ENCODE measurements at regions not wholly inside any gene's neighbourhood (a gene's known extent, or its start where the extent isn't known, plus 50 kb on each side); places are given as distances from the start of the nearest gene placed in this dataset.
"Not testable (repeated sequence)": the region's sequence is repeated elsewhere in the genome, so short reads cannot be mapped to it uniquely, and the experiment has no call there.

- POLR2A ChIA-PET = no interaction called here
- Histone ChIP-seq H3K27ac (ENCODE audit: low read length) (no peak overlapping the region), H3K4me3 (ENCODE audit: control insufficient read depth in 1 of 2, extremely low read depth in 1 of 2, low read length in 1 of 2) (no peak overlapping the region), H3K36me3 (ENCODE audit: control insufficient read depth in 2 of 2, extremely low read depth in 1 of 2, insufficient read depth in 1 of 2, low read length in 1 of 2) (no peaks in the 10 kb centered on the region), H3K27me3 (replicated peaks in 1 of 2; ENCODE audit: control insufficient read depth in 2 of 2, extremely low read depth in 1 of 2, insufficient read depth in 2 of 2, low read length in 1 of 2) (peaks cover 0 to 51% of the 10 kb centered on the region in 2 experiments), H3K9me3 (no peaks in the 10 kb centered on the region), H3K4me1 (ENCODE audit: control insufficient read depth in 1 of 2, extremely low read depth in 1 of 2, insufficient read depth in 2 of 2, low read length in 2 of 2) (peaks cover 0 to 18% of the 10 kb centered on the region in 2 experiments)
- ATAC-seq (replicated peaks in 1 of 4) (no peak), DNase-seq (no peak)
- WGBS (ENCODE audit: insufficient coverage) = 70% methylated on average over 14 of the region's 20 CpGs
- Mint-ChIP-seq H3K9me3 (no peaks in the 10 kb centered on the region), H3K27ac (no peak overlapping the region), H3K27me3 (peaks cover 3 to 5% of the 10 kb centered on the region in 2 donors), H3K4me3 (no peak overlapping the region), H3K4me1 (peaks cover 3 to 14% (median 3%) of the 10 kb centered on the region in 3 donors), H3K36me3 (no peaks in the 10 kb centered on the region)
- CTCF ChIA-PET = no interaction called here
These were observed 114.5 kb downstream of the FAM53A start for GRCh38 chr4:1569461-1570151.

- peaks cover 0 to 18% of the 10 kb centered on the region in 2 experiments for H3K4me1 ChIP-seq (ENCODE audit: control insufficient read depth in 1 of 2, extremely low read depth in 1 of 2, insufficient read depth in 2 of 2, low read length in 2 of 2)
- no peak overlapping the region for H3K27ac ChIP-seq (ENCODE audit: low read length)
- Mint-ChIP-seq H3K27me3 (peaks cover 3 to 8% of the 10 kb centered on the region in 2 donors), H3K4me3 (no peak overlapping the region), H3K36me3 (no peaks in the 10 kb centered on the region), H3K4me1 (peaks cover 3 to 14% (median 3%) of the 10 kb centered on the region in 3 donors), H3K27ac (no peak overlapping the region), H3K9me3 (no peaks in the 10 kb centered on the region)
- no peaks in the 10 kb centered on the region for H3K36me3 ChIP-seq (ENCODE audit: control insufficient read depth in 2 of 2, extremely low read depth in 1 of 2, insufficient read depth in 1 of 2, low read length in 1 of 2)
- ChIA-PET CTCF (no interaction called here), POLR2A (no interaction called here)
- H3K4me3 ChIP-seq (ENCODE audit: control insufficient read depth in 1 of 2, extremely low read depth in 1 of 2, low read length in 1 of 2) = no peak overlapping the region
- H3K9me3 ChIP-seq = no peaks in the 10 kb centered on the region
- no peak for DNase-seq
- ATAC-seq (replicated peaks in 1 of 4) = no peak
- WGBS (ENCODE audit: insufficient coverage) = 72% methylated on average over 25 of the region's 31 CpGs
- H3K27me3 ChIP-seq (replicated peaks in 1 of 2; ENCODE audit: control insufficient read depth in 2 of 2, extremely low read depth in 1 of 2, insufficient read depth in 2 of 2, low read length in 1 of 2) = peaks cover 0 to 55% of the 10 kb centered on the region in 2 experiments
These were observed 115.2 kb downstream of the FAM53A start for GRCh38 chr4:1568855-1569460.

- H3K36me3 ChIP-seq (ENCODE audit: control insufficient read depth in 2 of 2, extremely low read depth in 1 of 2, insufficient read depth in 1 of 2, low read length in 1 of 2) = no peaks in the 10 kb centered on the region
- peaks cover 0 to 18% of the 10 kb centered on the region in 2 experiments for H3K4me1 ChIP-seq (ENCODE audit: control insufficient read depth in 1 of 2, extremely low read depth in 1 of 2, insufficient read depth in 2 of 2, low read length in 2 of 2)
- H3K9me3 ChIP-seq = no peaks in the 10 kb centered on the region
- H3K27ac Mint-ChIP-seq = no peak overlapping the region
- ChIA-PET POLR2A (no interaction called here), CTCF (no interaction called here)
- DNase-seq = no peak
- peaks cover 3 to 10% (median 3%) of the 10 kb centered on the region in 3 donors for H3K4me1 Mint-ChIP-seq
- H3K27ac ChIP-seq (ENCODE audit: low read length) = no peak overlapping the region
- 47% methylated on average over 36 of the region's 42 CpGs for WGBS (ENCODE audit: insufficient coverage)
- no peak overlapping the region for H3K4me3 Mint-ChIP-seq
- H3K27me3 Mint-ChIP-seq = peaks cover 3 to 14% of the 10 kb centered on the region in 2 donors
- H3K27me3 ChIP-seq (replicated peaks in 1 of 2; ENCODE audit: control insufficient read depth in 2 of 2, extremely low read depth in 1 of 2, insufficient read depth in 2 of 2, low read length in 1 of 2) = peaks cover 0 to 65% of the 10 kb centered on the region in 2 experiments
- no peak for ATAC-seq (replicated peaks in 1 of 4)
- H3K9me3 Mint-ChIP-seq = no peaks in the 10 kb centered on the region
- H3K36me3 Mint-ChIP-seq = no peaks in the 10 kb centered on the region
- no peak overlapping the region for H3K4me3 ChIP-seq (ENCODE audit: control insufficient read depth in 1 of 2, extremely low read depth in 1 of 2, low read length in 1 of 2)
These were observed 116.1 kb downstream of the FAM53A start for GRCh38 chr4:1567808-1568581.

GRCh38 chr4:1567519-1567807, 116.7 kb downstream of the FAM53A start:
- H3K4me1 ChIP-seq (ENCODE audit: control insufficient read depth in 1 of 2, extremely low read depth in 1 of 2, insufficient read depth in 2 of 2, low read length in 2 of 2) = peaks cover 0 to 18% of the 10 kb centered on the region in 2 experiments
- DNase-seq (no peak), ATAC-seq (replicated peaks in 1 of 4) (no peak)
- Mint-ChIP-seq H3K36me3 (no peaks in the 10 kb centered on the region), H3K27me3 (peaks cover 3 to 14% of the 10 kb centered on the region in 2 donors), H3K4me3 (no peak overlapping the region), H3K9me3 (no peaks in the 10 kb centered on the region), H3K4me1 (peaks cover 3 to 6% (median 3%) of the 10 kb centered on the region in 3 donors), H3K27ac (no peak overlapping the region)
- ChIA-PET POLR2A (no interaction called here), CTCF (no interaction called here)
- H3K36me3 ChIP-seq (ENCODE audit: control insufficient read depth in 2 of 2, extremely low read depth in 1 of 2, insufficient read depth in 1 of 2, low read length in 1 of 2) = no peaks in the 10 kb centered on the region
- H3K27ac ChIP-seq (ENCODE audit: low read length) = no peak overlapping the region
- peaks cover 0 to 70% of the 10 kb centered on the region in 2 experiments for H3K27me3 ChIP-seq (replicated peaks in 1 of 2; ENCODE audit: control insufficient read depth in 2 of 2, extremely low read depth in 1 of 2, insufficient read depth in 2 of 2, low read length in 1 of 2)
- WGBS (ENCODE audit: insufficient coverage) = 70% methylated on average over 4 of the region's 6 CpGs
- no peaks in the 10 kb centered on the region for H3K9me3 ChIP-seq
- no peak overlapping the region for H3K4me3 ChIP-seq (ENCODE audit: control insufficient read depth in 1 of 2, extremely low read depth in 1 of 2, low read length in 1 of 2)

- no peak overlapping the region for H3K4me3 Mint-ChIP-seq
- ChIA-PET POLR2A (no interaction called here), CTCF (no interaction called here)
- no peak for ATAC-seq (replicated peaks in 1 of 4)
- Histone ChIP-seq H3K9me3 (no peaks in the 10 kb centered on the region), H3K27ac (ENCODE audit: low read length) (no peak overlapping the region), H3K27me3 (replicated peaks in 1 of 2; ENCODE audit: control insufficient read depth in 2 of 2, extremely low read depth in 1 of 2, insufficient read depth in 2 of 2, low read length in 1 of 2) (peaks cover 0 to 75% of the 10 kb centered on the region in 2 experiments), H3K4me3 (ENCODE audit: control insufficient read depth in 1 of 2, extremely low read depth in 1 of 2, low read length in 1 of 2) (no peak overlapping the region), H3K4me1 (ENCODE audit: control insufficient read depth in 1 of 2, extremely low read depth in 1 of 2, insufficient read depth in 2 of 2, low read length in 2 of 2) (peaks cover 0 to 18% of the 10 kb centered on the region in 2 experiments), H3K36me3 (ENCODE audit: control insufficient read depth in 2 of 2, extremely low read depth in 1 of 2, insufficient read depth in 1 of 2, low read length in 1 of 2) (no peaks in the 10 kb centered on the region)
- H3K9me3 Mint-ChIP-seq = no peaks in the 10 kb centered on the region
- no peak overlapping the region for H3K27ac Mint-ChIP-seq
- H3K36me3 Mint-ChIP-seq = no peaks in the 10 kb centered on the region
- H3K4me1 Mint-ChIP-seq = peaks cover 3 to 6% (median 3%) of the 10 kb centered on the region in 3 donors
- peaks cover 3 to 16% of the 10 kb centered on the region in 2 donors for H3K27me3 Mint-ChIP-seq
- no peak for DNase-seq
- 74% methylated on average over 5 of the region's 19 CpGs for WGBS (ENCODE audit: insufficient coverage)
These were observed 117.1 kb downstream of the FAM53A start for GRCh38 chr4:1566838-1567518.

- DNase-seq; POLR2A ChIA-PET; H3K4me3 ChIP-seq (ENCODE audit: control insufficient read depth in 1 of 2, extremely low read depth in 1 of 2, low read length in 1 of 2); H3K4me1 Mint-ChIP-seq; H3K9me3 ChIP-seq; CTCF ChIA-PET; H3K27ac ChIP-seq (ENCODE audit: low read length); H3K27ac Mint-ChIP-seq; H3K36me3 ChIP-seq (ENCODE audit: control insufficient read depth in 2 of 2, extremely low read depth in 1 of 2, insufficient read depth in 1 of 2, low read length in 1 of 2); H3K9me3 Mint-ChIP-seq; H3K36me3 Mint-ChIP-seq: not testable (repeated sequence)
- H3K4me3 Mint-ChIP-seq = peak overlapping the region in 1 of 3 donors; percentile 80
- peaks cover 3 to 19% of the 10 kb centered on the region in 2 donors for H3K27me3 Mint-ChIP-seq
- peaks cover 0 to 80% of the 10 kb centered on the region in 2 experiments for H3K27me3 ChIP-seq (replicated peaks in 1 of 2; ENCODE audit: control insufficient read depth in 2 of 2, extremely low read depth in 1 of 2, insufficient read depth in 2 of 2, low read length in 1 of 2)
- peak in 3 of 4 experiments; percentile 17 to 65 (median 28) for ATAC-seq (replicated peaks in 1 of 4)
- peaks cover 0 to 18% of the 10 kb centered on the region in 2 experiments for H3K4me1 ChIP-seq (ENCODE audit: control insufficient read depth in 1 of 2, extremely low read depth in 1 of 2, insufficient read depth in 2 of 2, low read length in 2 of 2)
- WGBS (ENCODE audit: insufficient coverage) = 34% methylated on average over 4 of the region's 14 CpGs
These were observed 117.7 kb downstream of the FAM53A start for GRCh38 chr4:1566301-1566837.
